Activated B cell treated with CpG ODN at 0.5 μM for 24 hours (primary cell): ENCODE measurements at regions not wholly inside any gene's neighbourhood (a gene's known extent, or its start where the extent isn't known, plus 50 kb on each side); places are given as distances from the start of the nearest gene placed in this dataset.

Experiments
- ATAC-seq: fragments of 200-7000 bp; cut with Tn5 transposase; one replicate; pipeline ENCODE4 v1.10.0; 2021; ENCODE audit warnings: low read depth, mild to moderate bottlenecking, moderate library complexity
- CTCF ChIA-PET: fragments of 350-600 bp; sonication (Branson Sonifier 250); formaldehyde crosslinking; loops from one replicate; lab custom pipeline; 2021; ENCODE audit warnings: antibody characterized with exemption; lab: Charles Lee
- POLR2A ChIA-PET: fragments of 350-600 bp; sonication (Branson Sonifier 250); formaldehyde crosslinking; loops from one replicate; lab custom pipeline; 2021; ENCODE audit warnings: antibody characterized with exemption; lab: Charles Lee
- DNase-seq: peaks from one replicate; pipeline ENCODE4 v3.0.0; 2022
- H3K27ac Mint-ChIP-seq: one replicate; pipeline ENCODE4 v1.8.0; 2020; ENCODE audit warnings: mixed read lengths
- H3K27me3 Mint-ChIP-seq: one replicate; pipeline ENCODE4 v1.8.0; 2021; ENCODE audit warnings: mixed read lengths
- H3K36me3 Mint-ChIP-seq: one replicate; pipeline ENCODE4 v1.8.0; 2021; ENCODE audit warnings: low read depth, mixed read lengths
- H3K4me1 Mint-ChIP-seq: one replicate; pipeline ENCODE4 v1.8.0; 2021; ENCODE audit warnings: mixed read lengths
- H3K4me3 Mint-ChIP-seq: one replicate; pipeline ENCODE4 v1.8.0; 2020; ENCODE audit warnings: mild to moderate bottlenecking, mixed read lengths
- H3K9me3 Mint-ChIP-seq: one replicate; pipeline ENCODE4 v1.8.0; 2020; ENCODE audit warnings: mixed read lengths
- CTCF ChIP-seq: fragments of 200-600 bp; IDR thresholded peaks from one replicate; pipeline ENCODE4 v1.8.0; 2022; ENCODE audit warnings: antibody characterized with exemption, mild to moderate bottlenecking
- intact Hi-C: fragments of 100-400 bp; cut with micrococcal nuclease; formaldehyde crosslinking; loops from one replicate; pipeline ENCODE4 v1.15.1; 2024

GRCh38 chr2:49480520-49480919, 326.2 kb upstream of the FSHR start:
- no peak overlapping the region for H3K4me3 Mint-ChIP-seq
- DNase-seq (no peak), ATAC-seq (no peak)
- H3K27me3 Mint-ChIP-seq = no peaks in the 10 kb centered on the region
- no peaks in the 10 kb centered on the region for H3K36me3 Mint-ChIP-seq
- no peaks in the 10 kb centered on the region for H3K4me1 Mint-ChIP-seq
- TF ChIP-seq CTCF = no peak
- H3K27ac Mint-ChIP-seq = no peak overlapping the region
- CTCF ChIA-PET = no interaction called here
- intact Hi-C loops = no loop called here
- POLR2A ChIA-PET = no interaction called here
- H3K9me3 Mint-ChIP-seq = peaks cover 10% of the 10 kb centered on the region

GRCh38 chr2:49465157-49465831, 311.0 kb upstream of the FSHR start:
- no peaks in the 10 kb centered on the region for H3K36me3 Mint-ChIP-seq
- no peak overlapping the region for H3K4me3 Mint-ChIP-seq

GRCh38 chr2:49459314-49459993, 305.1 kb upstream of the FSHR start:
- ChIA-PET POLR2A (no interaction called here), CTCF (no interaction called here)
- no peak overlapping the region for H3K27ac Mint-ChIP-seq
- peaks cover 3% of the 10 kb centered on the region for H3K9me3 Mint-ChIP-seq
- DNase-seq (no peak), ATAC-seq (no peak)
- no peak overlapping the region for H3K4me3 Mint-ChIP-seq
- H3K36me3 Mint-ChIP-seq = no peaks in the 10 kb centered on the region
- intact Hi-C loops = no loop called here
- H3K27me3 Mint-ChIP-seq = no peaks in the 10 kb centered on the region
- no peaks in the 10 kb centered on the region for H3K4me1 Mint-ChIP-seq
- TF ChIP-seq CTCF = no peak

More at GRCh38 chr2:49465157-49465831, 311.0 kb upstream of the FSHR start:
- Mint-ChIP-seq H3K4me1 (no peaks in the 10 kb centered on the region), H3K27ac (no peak overlapping the region), H3K27me3 (no peaks in the 10 kb centered on the region), H3K9me3 (peaks cover 5% of the 10 kb centered on the region)
- no peak for TF ChIP-seq CTCF
- ChIA-PET POLR2A (no interaction called here), CTCF (no interaction called here)
- DNase-seq (no peak), ATAC-seq (no peak)
- intact Hi-C loops = no loop called here

GRCh38 chr2:49444005-49444404, 289.7 kb upstream of the FSHR start:
- no peak overlapping the region for H3K27ac Mint-ChIP-seq
- POLR2A ChIA-PET = no interaction called here
- DNase-seq (no peak), ATAC-seq (no peak)
- CTCF ChIA-PET = no interaction called here
- no peak for TF ChIP-seq CTCF
- H3K4me1 Mint-ChIP-seq = no peaks in the 10 kb centered on the region
- no peaks in the 10 kb centered on the region for H3K27me3 Mint-ChIP-seq
- H3K4me3 Mint-ChIP-seq = no peak overlapping the region
- intact Hi-C loops = no loop called here
- H3K9me3 Mint-ChIP-seq = no peaks in the 10 kb centered on the region
- H3K36me3 Mint-ChIP-seq = no peaks in the 10 kb centered on the region

GRCh38 chr2:49426996-49427395, 272.7 kb upstream of the FSHR start:
- peaks cover 5% of the 10 kb centered on the region for H3K9me3 Mint-ChIP-seq
- H3K36me3 Mint-ChIP-seq = no peaks in the 10 kb centered on the region
- CTCF ChIA-PET = no interaction called here
- no peak for DNase-seq
- no peaks in the 10 kb centered on the region for H3K27me3 Mint-ChIP-seq
- intact Hi-C loops = no loop called here
- no peak overlapping the region for H3K27ac Mint-ChIP-seq
- ATAC-seq = no peak
- H3K4me1 Mint-ChIP-seq = no peaks in the 10 kb centered on the region
- no peak for TF ChIP-seq CTCF
- H3K4me3 Mint-ChIP-seq = no peak overlapping the region
- POLR2A ChIA-PET = no interaction called here
